Gastrocnemius medialis (tissue), 4 donors: ENCODE measurements at regions not wholly inside any gene's neighbourhood (a gene's known extent, or its start where the extent isn't known, plus 50 kb on each side); places are given as distances from the start of the nearest gene placed in this dataset.

Experiments used
- ATAC-seq, 2 donors: fragments of 150-250 bp; one replicate each; pipeline ENCODE4 v1.9.1; 2016
- DNase-seq, 2 donors: peaks; one replicate each; pipeline ENCODE4 v3.0.0-alpha.2; 2019
- H3K27ac ChIP-seq, 4 donors: fragments of 200-600 bp; sonication (generic); 1 replicate in 1 of 4; 2 replicates in 3 of 4; pipeline ENCODE4 v1.5.1; 2016 to 2018; ENCODE audit warnings: mild to moderate bottlenecking in 2 of 4, moderate library complexity in 1 of 4
- H3K27me3 ChIP-seq, 3 donors: fragments of 200-600 bp; sonication (generic) in 2 of 3; 1 replicate in 1 of 3; 2 replicates in 2 of 3; pipeline versions ENCODE4 v1.5.1 to v1.6.0; 2016 to 2019; ENCODE audit warnings: mild to moderate bottlenecking in 1 of 3, moderate library complexity in 1 of 3
- H3K36me3 ChIP-seq, 2 donors: fragments of 200-600 bp; sonication (generic) in 1 of 2; one replicate each; pipeline ENCODE4 v1.5.1; 2017 to 2018
- H3K4me1 ChIP-seq, 2 donors: fragments of 200-600 bp; sonication (generic) in 1 of 2; one replicate each; pipeline ENCODE4 v1.5.1; 2016 to 2017; ENCODE audit warnings: mild to moderate bottlenecking in 2 of 2
- H3K4me3 ChIP-seq, 4 donors: fragments of 200-600 bp; sonication (generic) in 3 of 4; 1 replicate in 1 of 4; 2 replicates in 3 of 4; pipeline ENCODE4 v1.5.1; 2016 to 2019; ENCODE audit warnings: mild to moderate bottlenecking in 2 of 4
- H3K9me3 ChIP-seq, 3 donors: fragments of 200-600 bp; sonication (generic) in 2 of 3; 1 replicate in 1 of 3; 2 replicates in 2 of 3; pipeline ENCODE4 v1.5.1; 2016 to 2019
- POLR2A ChIP-seq, 2 donors: fragments of 450-650 bp; IDR thresholded peaks; one replicate each; pipeline ENCODE4 v1.6.1; 2017; ENCODE audit warnings: antibody characterized with exemption in 2 of 2, mild to moderate bottlenecking in 2 of 2, moderate library complexity in 2 of 2
- in situ Hi-C, 4 donors: fragments of 200-750 bp; cut with MboI; loops; one replicate each; pipeline versions ENCODE4 v1.15.0 to v1.8.0; 2017; ENCODE audit warnings: low sequenced_read_pairs in 4 of 4
- intact Hi-C: fragments of 100-400 bp; cut with DNase I; formaldehyde crosslinking; loops from one replicate; pipeline ENCODE4 v1.15.1; 2023; ENCODE audit warnings: low total_unique reads
- TF ChIP-seq, protein P1 (sequence below), 5 experiments: fragments of 450-650 bp in 3 of 5; fragments of 200-600 bp in 2 of 5; sonication (generic) in 2 of 5; IDR thresholded peaks in 4 of 5; conservative IDR thresholded peaks in 1 of 5; 1 replicate in 4 of 5; 2 replicates in 1 of 5; pipeline ENCODE4 v1.5.1; 2016 to 2019; ENCODE audit warnings: antibody characterized with exemption in 5 of 5, mild to moderate bottlenecking in 3 of 5, moderate library complexity in 3 of 5

GRCh38 chrX:80335062-80335830 lies 85.0 kb upstream of the TENT5D start:
- H3K36me3 ChIP-seq = no peaks in the 10 kb centered on the region
- no peak for TF ChIP-seq POLR2A (IDR thresholded peaks at IDR 0.05)
- TF ChIP-seq, protein P1, sequence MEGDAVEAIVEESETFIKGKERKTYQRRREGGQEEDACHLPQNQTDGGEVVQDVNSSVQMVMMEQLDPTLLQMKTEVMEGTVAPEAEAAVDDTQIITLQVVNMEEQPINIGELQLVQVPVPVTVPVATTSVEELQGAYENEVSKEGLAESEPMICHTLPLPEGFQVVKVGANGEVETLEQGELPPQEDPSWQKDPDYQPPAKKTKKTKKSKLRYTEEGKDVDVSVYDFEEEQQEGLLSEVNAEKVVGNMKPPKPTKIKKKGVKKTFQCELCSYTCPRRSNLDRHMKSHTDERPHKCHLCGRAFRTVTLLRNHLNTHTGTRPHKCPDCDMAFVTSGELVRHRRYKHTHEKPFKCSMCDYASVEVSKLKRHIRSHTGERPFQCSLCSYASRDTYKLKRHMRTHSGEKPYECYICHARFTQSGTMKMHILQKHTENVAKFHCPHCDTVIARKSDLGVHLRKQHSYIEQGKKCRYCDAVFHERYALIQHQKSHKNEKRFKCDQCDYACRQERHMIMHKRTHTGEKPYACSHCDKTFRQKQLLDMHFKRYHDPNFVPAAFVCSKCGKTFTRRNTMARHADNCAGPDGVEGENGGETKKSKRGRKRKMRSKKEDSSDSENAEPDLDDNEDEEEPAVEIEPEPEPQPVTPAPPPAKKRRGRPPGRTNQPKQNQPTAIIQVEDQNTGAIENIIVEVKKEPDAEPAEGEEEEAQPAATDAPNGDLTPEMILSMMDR (IDR thresholded peaks at IDR 0.05 in 4 of 5, conservative IDR thresholded peaks at IDR 0.05 in 1 of 5) = no peak
- H3K4me1 ChIP-seq = no peaks in the 10 kb centered on the region
- intact Hi-C loops (no loop called here), in situ Hi-C loops (no loop called here)
- DNase-seq (peak in 1 of 2 donors; percentile 14), ATAC-seq (no peak)
- no peak overlapping the region for H3K27ac ChIP-seq
- no peaks in the 10 kb centered on the region for H3K27me3 ChIP-seq
- no peaks in the 10 kb centered on the region for H3K9me3 ChIP-seq
- peak overlapping the region in 1 of 4 donors; percentile 13 for H3K4me3 ChIP-seq

DNA sequence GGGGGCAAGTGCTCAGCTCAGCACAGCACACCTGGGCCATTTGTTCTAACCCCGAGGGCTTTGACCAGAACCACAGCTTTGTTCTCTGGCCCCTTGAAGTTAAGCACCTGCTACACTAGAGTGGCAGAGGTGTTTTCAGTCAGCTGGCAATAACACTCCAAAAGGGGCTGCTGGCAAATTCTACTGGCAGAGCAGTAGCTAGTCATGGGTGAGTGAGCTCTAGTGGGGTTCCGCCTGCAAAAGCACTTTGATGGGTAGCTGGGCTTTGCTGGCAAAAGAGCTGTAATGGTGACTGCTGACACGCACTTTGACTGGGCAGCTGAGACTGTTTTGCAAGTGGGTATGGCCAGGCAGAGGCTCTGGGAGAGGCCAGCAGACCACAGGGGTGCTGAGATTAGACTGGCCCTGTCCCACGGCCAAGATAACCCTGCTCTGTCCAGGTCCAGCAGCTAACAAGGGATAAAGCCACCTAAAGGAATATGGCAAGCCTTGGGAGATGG lies 65.2 kb upstream of the TENT5D start:
- in situ Hi-C loops = no loop called here
- intact Hi-C loops = no loop called here
- H3K4me3 ChIP-seq = no peak overlapping the region
- H3K27ac ChIP-seq = no peak overlapping the region
- H3K4me1 ChIP-seq = no peaks in the 10 kb centered on the region
- DNase-seq = no peak
- TF ChIP-seq POLR2A (IDR thresholded peaks at IDR 0.05) = no peak
- TF ChIP-seq, protein P1 (IDR thresholded peaks at IDR 0.05 in 4 of 5, conservative IDR thresholded peaks at IDR 0.05 in 1 of 5) = no peak
- H3K9me3 ChIP-seq = no peaks in the 10 kb centered on the region
- no peak for ATAC-seq
- H3K27me3 ChIP-seq = no peaks in the 10 kb centered on the region
- no peaks in the 10 kb centered on the region for H3K36me3 ChIP-seq
